ENCODE measurements at regions not wholly inside any gene's neighbourhood (a gene's known extent, or its start where the extent isn't known, plus 50 kb on each side); places are given as distances from the start of the nearest gene placed in this dataset.

DNA sequence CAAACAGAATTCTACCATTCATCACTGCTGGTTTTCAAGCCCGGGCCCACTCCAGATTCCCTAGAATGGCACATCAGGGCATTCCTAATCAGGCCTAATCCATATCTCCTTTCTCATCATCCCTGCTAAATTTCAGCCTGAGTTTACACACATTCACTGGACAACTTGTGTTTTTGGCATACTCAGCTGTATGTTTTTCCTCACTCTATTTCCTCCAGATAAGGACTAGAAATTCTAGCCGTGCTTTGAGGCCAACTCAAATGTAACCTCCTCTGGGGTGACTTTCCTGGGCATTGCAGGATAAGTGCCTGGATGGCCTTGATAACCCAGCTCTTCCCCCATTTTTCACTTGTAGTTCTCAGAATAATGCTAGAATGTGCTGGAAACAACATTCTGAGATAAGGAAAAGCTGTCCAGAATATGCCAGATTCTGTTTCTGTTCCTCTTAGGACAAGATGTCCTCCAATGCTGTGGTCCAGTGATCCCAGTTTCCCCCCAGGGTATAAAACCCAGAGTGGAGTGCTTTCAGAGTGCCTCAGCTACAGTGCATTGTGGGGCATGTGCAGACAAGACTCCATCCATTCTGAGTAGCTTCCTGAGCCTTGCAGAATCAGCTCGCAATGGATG is 66.9 kb upstream of the CLDN10 start:
- Histone ChIP-seq H3K9ac (ENCODE audit: low read length) (no peak overlapping the region), H3K9me3 (ENCODE audit: control insufficient read depth, low read length) (no peaks in the 10 kb centered on the region), H3K27me3 (ENCODE audit: control insufficient read depth, insufficient read depth, low read length) (no peaks in the 10 kb centered on the region), H3K36me3 (ENCODE audit: control insufficient read depth, insufficient read depth, low read length) (no peaks in the 10 kb centered on the region), H3K4me1 (ENCODE audit: control insufficient read depth, insufficient read depth, low read length) (peaks cover 6% of the 10 kb centered on the region), H3K4me3 (ENCODE audit: low read length) (no peak overlapping the region)

DNA sequence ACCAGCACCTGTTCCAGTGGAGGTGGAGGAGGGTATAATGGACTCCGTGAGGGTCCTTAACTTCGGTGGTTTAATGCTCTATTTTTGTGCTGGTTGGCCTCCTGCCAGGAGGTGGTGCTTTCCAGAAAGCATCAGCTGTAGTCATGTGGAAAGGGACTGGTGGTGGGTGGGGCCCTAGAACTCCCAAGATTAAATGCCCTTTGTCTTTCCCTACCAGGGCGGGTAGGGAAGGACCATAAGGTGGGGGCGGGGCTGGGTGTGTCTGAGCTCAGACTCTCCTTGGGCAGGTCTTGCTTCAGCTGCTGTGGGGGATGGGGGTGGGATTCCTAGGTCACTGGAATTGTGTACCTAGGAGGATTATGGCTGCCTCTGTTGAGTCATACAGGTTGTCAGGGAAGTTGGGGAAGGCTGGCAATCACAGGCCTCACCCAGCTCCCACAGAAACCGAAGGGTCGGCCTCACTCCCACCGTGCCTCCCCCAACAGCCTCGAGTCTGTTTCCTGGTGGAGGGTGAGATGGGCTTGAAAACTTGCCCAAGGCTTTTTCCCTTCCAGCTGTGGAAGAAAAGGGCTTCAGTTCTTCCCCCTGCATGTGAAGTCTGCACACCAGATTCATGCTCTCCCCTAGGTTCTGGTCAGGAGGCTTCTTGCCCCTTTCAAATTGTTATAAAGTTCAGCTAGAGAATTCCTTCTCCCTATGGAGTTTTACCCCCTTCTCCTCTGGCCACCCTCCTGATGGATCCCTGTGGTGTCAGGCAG is 60.3 kb upstream of the CLDN10 start:
- peaks cover 13% of the 10 kb centered on the region for H3K4me1 ChIP-seq (ENCODE audit: control insufficient read depth, insufficient read depth, low read length)
- H3K27me3 ChIP-seq (ENCODE audit: control insufficient read depth, insufficient read depth, low read length) = no peaks in the 10 kb centered on the region
- H3K4me3 ChIP-seq (ENCODE audit: low read length) = no peak overlapping the region
- H3K9me3 ChIP-seq (ENCODE audit: control insufficient read depth, low read length) = no peaks in the 10 kb centered on the region
- no peaks in the 10 kb centered on the region for H3K36me3 ChIP-seq (ENCODE audit: control insufficient read depth, insufficient read depth, low read length)
- no peak overlapping the region for H3K9ac ChIP-seq (ENCODE audit: low read length)

DNA sequence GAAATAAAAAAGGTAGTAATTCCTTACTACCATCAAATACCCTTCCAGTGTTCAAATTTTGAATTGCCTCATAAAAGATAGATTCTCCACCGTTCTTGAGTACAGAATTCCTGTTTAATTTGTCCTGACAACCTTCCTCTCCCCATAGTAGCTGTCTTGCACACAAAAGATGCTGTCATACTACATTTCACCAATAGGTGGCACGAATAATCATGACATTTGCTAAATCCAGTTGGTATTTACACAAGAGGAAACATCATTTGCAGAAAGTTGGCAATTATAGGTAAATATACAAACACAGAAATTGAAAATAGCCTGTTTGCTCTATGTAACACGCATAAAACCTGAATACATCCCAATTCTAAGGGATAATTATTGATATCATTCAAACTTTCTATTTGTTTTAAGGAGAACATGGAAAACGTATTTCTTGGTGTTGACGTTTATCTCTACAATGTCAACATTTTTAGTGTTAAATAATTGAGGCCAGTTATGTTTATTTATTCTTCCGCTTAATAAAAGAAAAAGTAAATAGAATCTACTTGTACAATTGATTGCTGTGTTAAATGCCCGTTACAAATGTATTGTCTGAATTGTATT is 58.3 kb upstream of the CLDN10 start:
- H3K9me3 ChIP-seq (ENCODE audit: control insufficient read depth, low read length) = no peaks in the 10 kb centered on the region
- no peak overlapping the region for H3K4me3 ChIP-seq (ENCODE audit: low read length)
- no peaks in the 10 kb centered on the region for H3K27me3 ChIP-seq (ENCODE audit: control insufficient read depth, insufficient read depth, low read length)
- H3K4me1 ChIP-seq (ENCODE audit: control insufficient read depth, insufficient read depth, low read length) = peaks cover 13% of the 10 kb centered on the region
- H3K36me3 ChIP-seq (ENCODE audit: control insufficient read depth, insufficient read depth, low read length) = no peaks in the 10 kb centered on the region
- no peak overlapping the region for H3K9ac ChIP-seq (ENCODE audit: low read length)

DNA sequence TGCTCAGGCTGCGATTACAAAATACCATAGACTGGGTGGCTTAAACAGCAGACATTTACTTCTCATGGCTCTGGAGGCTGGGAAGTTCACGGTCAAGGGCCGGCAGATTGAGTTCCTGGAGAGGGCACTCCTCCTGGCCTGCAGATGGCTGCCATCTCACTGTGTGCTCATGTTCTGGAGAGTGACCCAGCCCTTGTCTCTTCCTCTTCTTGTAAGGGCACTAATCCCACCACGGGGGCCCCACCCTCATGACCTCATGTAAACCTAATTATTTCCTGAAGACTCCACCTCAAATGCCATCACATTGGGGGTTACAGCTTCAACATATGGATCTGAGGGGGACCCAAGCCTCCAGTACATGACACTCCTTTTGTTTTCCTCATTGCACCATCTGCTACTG is 56.0 kb upstream of the CLDN10 start:
- Histone ChIP-seq H3K4me1 (ENCODE audit: control insufficient read depth, insufficient read depth, low read length) (peaks cover 13% of the 10 kb centered on the region), H3K36me3 (ENCODE audit: control insufficient read depth, insufficient read depth, low read length) (no peaks in the 10 kb centered on the region), H3K27me3 (ENCODE audit: control insufficient read depth, insufficient read depth, low read length) (no peaks in the 10 kb centered on the region), H3K9ac (ENCODE audit: low read length) (no peak overlapping the region), H3K9me3 (ENCODE audit: control insufficient read depth, low read length) (no peaks in the 10 kb centered on the region), H3K4me3 (ENCODE audit: low read length) (no peak overlapping the region)

DNA sequence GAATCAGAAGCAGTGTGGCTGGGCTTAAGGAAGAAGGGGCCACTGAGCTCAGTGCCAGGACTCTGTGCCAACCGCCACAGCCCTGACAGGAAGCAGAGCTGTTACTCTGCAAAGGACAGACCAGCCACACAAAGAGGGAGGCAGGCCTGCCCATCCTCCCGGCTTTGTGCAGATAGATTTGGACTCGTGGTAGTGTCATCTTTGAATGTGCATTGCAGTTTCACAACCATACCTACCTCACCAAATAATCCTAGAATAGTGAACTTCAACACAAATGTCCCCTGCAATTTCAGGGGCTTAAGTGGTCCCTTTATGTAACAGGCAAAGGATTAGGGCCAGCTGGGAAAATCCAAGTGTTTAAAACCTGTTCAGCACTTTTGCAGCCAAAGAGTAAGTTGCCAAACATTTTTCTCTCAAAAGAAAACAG is 55.1 kb upstream of the CLDN10 start:
- Histone ChIP-seq H3K9ac (ENCODE audit: low read length) (no peak overlapping the region), H3K36me3 (ENCODE audit: control insufficient read depth, insufficient read depth, low read length) (no peaks in the 10 kb centered on the region)

DNA sequence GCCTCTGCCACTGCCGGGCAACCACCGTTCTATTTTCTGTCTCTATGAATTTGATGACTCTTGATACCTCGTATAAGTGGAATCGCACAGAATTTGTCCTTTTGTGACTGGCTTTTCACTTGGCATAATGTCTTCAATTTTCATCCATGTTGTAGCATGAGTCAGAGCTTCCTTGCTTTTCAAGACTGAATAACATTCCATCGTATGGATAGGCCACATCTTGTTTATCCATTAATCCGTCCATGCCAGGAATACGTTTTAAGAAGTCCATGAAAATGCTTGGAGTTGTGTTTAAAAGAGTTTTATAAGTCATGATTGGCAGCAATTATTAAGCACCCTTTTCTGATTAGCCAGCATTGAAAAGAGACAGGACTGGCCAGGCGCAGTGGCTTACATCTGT is 53.6 kb upstream of the CLDN10 start:
- Histone ChIP-seq H3K36me3 (ENCODE audit: control insufficient read depth, insufficient read depth, low read length) (no peaks in the 10 kb centered on the region), H3K9ac (ENCODE audit: low read length) (no peak overlapping the region), H3K27me3 (ENCODE audit: control insufficient read depth, insufficient read depth, low read length) (no peaks in the 10 kb centered on the region), H3K4me1 (ENCODE audit: control insufficient read depth, insufficient read depth, low read length) (no peaks in the 10 kb centered on the region), H3K4me3 (ENCODE audit: low read length) (no peak overlapping the region), H3K9me3 (ENCODE audit: control insufficient read depth, low read length) (no peaks in the 10 kb centered on the region)

More for the DNA sequence above, 55.1 kb upstream of the CLDN10 start:
- H3K4me3 ChIP-seq (ENCODE audit: low read length) = no peak overlapping the region
- H3K27me3 ChIP-seq (ENCODE audit: control insufficient read depth, insufficient read depth, low read length) = no peaks in the 10 kb centered on the region
- H3K4me1 ChIP-seq (ENCODE audit: control insufficient read depth, insufficient read depth, low read length) = peaks cover 5% of the 10 kb centered on the region
- H3K9me3 ChIP-seq (ENCODE audit: control insufficient read depth, low read length) = no peaks in the 10 kb centered on the region

DNA sequence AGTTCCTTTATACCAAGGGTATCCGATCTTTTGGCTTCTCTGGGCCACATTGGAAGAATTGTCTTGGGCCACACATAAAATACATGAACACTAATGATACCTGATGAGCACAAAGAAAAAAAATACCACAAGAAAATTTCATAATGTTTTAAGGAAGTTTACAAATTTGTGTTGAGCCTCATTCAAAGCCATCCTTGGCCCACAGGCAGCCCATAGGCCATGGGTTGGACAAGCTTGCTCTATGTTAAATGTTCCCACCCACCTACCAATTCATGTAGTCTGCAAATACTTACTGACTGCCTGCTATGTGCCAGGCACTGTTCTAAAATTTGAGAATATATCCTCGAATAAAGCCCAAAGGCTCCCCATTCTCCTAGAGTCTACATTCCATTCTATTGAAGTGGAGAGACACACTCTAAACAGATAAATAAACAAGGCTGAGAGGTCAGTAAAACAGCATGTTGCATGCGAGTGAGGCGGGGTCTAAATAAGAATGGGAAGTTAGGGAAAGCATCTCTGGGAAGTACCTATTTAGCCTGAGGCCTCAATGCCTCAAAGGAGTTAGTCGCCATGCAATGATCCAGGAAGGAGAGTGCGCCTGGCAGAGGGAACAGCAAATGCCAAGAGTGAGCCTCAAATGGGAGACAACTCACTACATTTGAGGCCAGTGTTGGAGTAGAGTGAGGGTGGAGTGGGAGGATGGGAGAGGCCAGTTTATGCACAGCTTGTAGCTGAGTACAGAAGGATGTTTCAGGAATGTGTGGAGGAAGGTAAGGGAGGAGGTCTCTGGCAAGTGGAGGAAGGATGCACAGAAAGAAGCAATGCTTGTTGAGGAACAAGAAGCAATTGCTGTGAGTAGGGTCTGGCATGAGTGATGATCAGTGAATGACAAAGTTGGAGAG is 52.5 kb upstream of the CLDN10 start:
- Histone ChIP-seq H3K36me3 (ENCODE audit: control insufficient read depth, insufficient read depth, low read length) (no peaks in the 10 kb centered on the region), H3K27me3 (ENCODE audit: control insufficient read depth, insufficient read depth, low read length) (no peaks in the 10 kb centered on the region), H3K4me1 (ENCODE audit: control insufficient read depth, insufficient read depth, low read length) (no peaks in the 10 kb centered on the region)

DNA sequence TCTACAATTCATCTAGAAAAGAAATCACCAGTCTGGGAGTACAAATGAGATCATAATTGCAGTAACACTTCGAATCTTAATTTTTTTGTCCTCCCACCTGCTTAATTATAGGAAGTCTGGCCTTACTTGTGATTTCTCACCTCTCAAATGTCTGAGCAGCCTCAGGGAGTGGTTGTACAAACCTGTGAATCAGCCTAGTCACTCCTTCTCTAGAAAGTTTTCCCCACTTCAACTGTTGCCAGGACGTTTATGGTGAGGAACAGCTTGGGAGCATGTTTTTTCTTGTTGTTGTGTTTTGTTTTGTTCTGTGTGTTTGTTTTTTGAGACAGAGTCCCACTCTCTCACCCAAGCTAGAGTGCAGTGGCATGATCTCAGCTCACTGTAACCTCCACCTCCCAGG is 50.3 kb upstream of the CLDN10 start:
- Histone ChIP-seq H3K36me3 (ENCODE audit: control insufficient read depth, insufficient read depth, low read length) (no peaks in the 10 kb centered on the region), H3K4me3 (ENCODE audit: low read length) (no peak overlapping the region), H3K4me1 (ENCODE audit: control insufficient read depth, insufficient read depth, low read length) (no peaks in the 10 kb centered on the region), H3K9me3 (ENCODE audit: control insufficient read depth, low read length) (no peaks in the 10 kb centered on the region), H3K27me3 (ENCODE audit: control insufficient read depth, insufficient read depth, low read length) (no peaks in the 10 kb centered on the region), H3K9ac (ENCODE audit: low read length) (no peak overlapping the region)

More for the DNA sequence above, 52.5 kb upstream of the CLDN10 start:
- H3K9ac ChIP-seq (ENCODE audit: low read length) = no peak overlapping the region
- no peak overlapping the region for H3K4me3 ChIP-seq (ENCODE audit: low read length)
- H3K9me3 ChIP-seq (ENCODE audit: control insufficient read depth, low read length) = no peaks in the 10 kb centered on the region
